ENCODE measurements at regions not wholly inside any gene's neighbourhood (a gene's known extent, or its start where the extent isn't known, plus 50 kb on each side); places are given as distances from the start of the nearest gene placed in this dataset.
"Not testable (repeated sequence)": the region's sequence is repeated elsewhere in the genome, so short reads cannot be mapped to it uniquely, and the experiment has no call there.

DNA sequence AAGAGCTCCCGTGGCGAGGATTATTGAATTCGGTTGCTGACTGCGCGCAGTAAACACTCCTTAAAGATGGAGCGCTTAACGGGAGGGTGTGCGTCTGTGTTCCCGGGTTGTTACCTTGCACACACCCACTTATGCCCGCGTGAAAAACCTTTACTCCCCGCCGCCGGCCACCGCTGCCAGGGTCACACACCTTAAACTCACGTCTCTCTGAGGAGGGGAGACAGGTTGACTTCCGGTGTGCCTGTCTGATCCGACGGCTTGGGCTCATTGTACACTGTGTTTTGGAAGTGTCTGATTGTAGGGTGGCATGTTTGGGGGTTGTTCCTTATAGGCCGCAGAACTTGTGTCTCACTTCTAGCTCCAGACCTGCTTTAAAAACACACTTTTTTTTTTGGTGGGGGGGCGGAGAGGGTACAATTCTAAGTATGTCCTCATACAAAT, 66.8 kb downstream of the KPNA2 start:
- peak overlapping the region; percentile 80 for H2AFZ ChIP-seq
- no peaks in the 10 kb centered on the region for H3K9me3 ChIP-seq (ENCODE audit: control insufficient read depth, low read length)
- peak overlapping the region; percentile 91 for H3K4me2 ChIP-seq (ENCODE audit: low read length)
- peaks cover 20% of the 10 kb centered on the region for H3K79me2 ChIP-seq
- TF ChIP-seq CTCF (IDR thresholded peaks at IDR 0.05) = no peak
- no peaks in the 10 kb centered on the region for H3K36me3 ChIP-seq (ENCODE audit: control insufficient read depth, insufficient read depth, low read length)
- H3K9ac ChIP-seq = peak overlapping the region; percentile 91
- H3K27ac ChIP-seq = peak overlapping the region; percentile 77
- H3K27me3 ChIP-seq (ENCODE audit: control insufficient read depth, insufficient read depth, low read length) = no peaks in the 10 kb centered on the region
- peaks cover 4% of the 10 kb centered on the region for H3K4me1 ChIP-seq
- peak overlapping the region; percentile 83 for H3K4me3 ChIP-seq (ENCODE audit: low read depth, low read length)

DNA sequence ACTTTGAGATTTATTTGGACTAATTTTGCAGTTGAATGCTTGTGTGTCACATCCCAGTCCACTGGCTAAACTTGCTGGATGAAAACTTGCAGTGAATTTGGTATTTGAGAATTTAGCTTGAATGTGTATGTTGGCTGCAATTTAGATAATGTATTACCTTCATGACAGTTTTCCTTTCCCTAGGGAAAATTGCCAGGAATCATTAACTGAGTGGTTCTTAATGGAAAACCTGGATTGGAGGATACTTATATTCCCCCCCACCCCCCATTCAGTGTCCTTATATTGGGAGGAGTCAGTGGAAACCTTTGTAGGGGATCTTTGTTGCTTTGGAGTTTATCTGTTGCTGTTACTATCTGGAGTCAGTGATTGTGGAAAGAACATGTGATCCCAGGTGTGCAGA, 67.6 kb downstream of the KPNA2 start:
- peak overlapping the region; percentile 27 for H3K4me3 ChIP-seq (ENCODE audit: low read depth, low read length)
- peak overlapping the region; percentile 91 for H3K4me2 ChIP-seq (ENCODE audit: low read length)
- H2AFZ ChIP-seq = no peak overlapping the region
- no peak overlapping the region for H3K27ac ChIP-seq
- peaks cover 22% of the 10 kb centered on the region for H3K79me2 ChIP-seq
- peaks cover 4% of the 10 kb centered on the region for H3K4me1 ChIP-seq
- H3K9me3 ChIP-seq (ENCODE audit: control insufficient read depth, low read length) = no peaks in the 10 kb centered on the region
- no peak for TF ChIP-seq CTCF (IDR thresholded peaks at IDR 0.05)
- no peaks in the 10 kb centered on the region for H3K27me3 ChIP-seq (ENCODE audit: control insufficient read depth, insufficient read depth, low read length)
- H3K36me3 ChIP-seq (ENCODE audit: control insufficient read depth, insufficient read depth, low read length) = no peaks in the 10 kb centered on the region
- H3K9ac ChIP-seq = no peak overlapping the region

DNA sequence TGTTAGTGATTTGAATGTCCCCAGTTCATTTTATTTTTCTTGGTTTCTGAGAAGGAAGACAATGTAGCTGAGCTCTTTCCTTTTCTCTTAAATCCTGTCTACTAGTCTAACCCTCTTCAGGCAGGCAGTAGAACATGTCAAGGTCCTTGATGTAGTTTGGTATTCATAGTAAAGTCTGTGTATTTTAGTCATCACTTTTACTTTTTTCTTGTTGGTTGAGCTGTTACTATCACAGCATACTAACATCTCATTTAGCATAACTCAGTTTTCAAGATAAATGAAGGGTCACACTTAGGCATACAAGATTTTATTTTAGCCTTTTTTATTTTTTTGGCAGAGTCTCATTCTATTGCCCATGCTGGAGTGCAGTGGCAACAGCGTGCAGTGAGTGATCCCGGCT, 70.5 kb downstream of the KPNA2 start:
- H3K36me3 ChIP-seq (ENCODE audit: control insufficient read depth, insufficient read depth, low read length) = no peaks in the 10 kb centered on the region
- H3K4me1 ChIP-seq = peaks cover 4% of the 10 kb centered on the region
- no peak overlapping the region for H3K4me2 ChIP-seq (ENCODE audit: low read length)

DNA sequence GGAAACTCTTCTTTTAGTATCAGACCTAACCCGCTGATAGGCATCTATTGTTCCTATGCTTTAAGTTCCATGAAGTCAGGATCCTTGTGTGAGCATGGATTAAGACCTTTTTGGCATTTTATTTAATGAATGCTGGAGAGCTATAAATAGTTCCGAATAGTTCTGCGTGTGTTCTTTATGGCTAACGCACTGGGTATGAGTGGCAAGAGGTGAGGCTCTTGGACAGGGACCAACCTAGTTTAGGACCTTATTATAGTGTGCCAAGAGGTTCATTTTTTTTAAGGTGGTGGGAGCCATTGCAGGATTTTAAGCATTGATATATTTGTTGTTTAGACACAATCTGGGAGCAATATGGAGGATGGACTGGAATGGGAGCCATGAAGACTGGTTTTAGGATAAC, 71.8 kb downstream of the KPNA2 start:
- H3K79me2 ChIP-seq = peaks cover 39% of the 10 kb centered on the region
- H3K4me1 ChIP-seq = peaks cover 4% of the 10 kb centered on the region
- H3K27me3 ChIP-seq (ENCODE audit: control insufficient read depth, insufficient read depth, low read length) = no peaks in the 10 kb centered on the region
- H3K4me2 ChIP-seq (ENCODE audit: low read length) = no peak overlapping the region
- no peak overlapping the region for H2AFZ ChIP-seq
- no peak overlapping the region for H3K9ac ChIP-seq
- H3K36me3 ChIP-seq (ENCODE audit: control insufficient read depth, insufficient read depth, low read length) = no peaks in the 10 kb centered on the region
- no peak overlapping the region for H3K4me3 ChIP-seq (ENCODE audit: low read depth, low read length)
- H3K9me3 ChIP-seq (ENCODE audit: control insufficient read depth, low read length) = no peaks in the 10 kb centered on the region
- no peak overlapping the region for H3K27ac ChIP-seq
- TF ChIP-seq CTCF (IDR thresholded peaks at IDR 0.05) = no peak

More for the DNA sequence above, 70.5 kb downstream of the KPNA2 start:
- Histone ChIP-seq H3K27ac (no peak overlapping the region), H3K9ac (no peak overlapping the region), H3K27me3 (ENCODE audit: control insufficient read depth, insufficient read depth, low read length) (no peaks in the 10 kb centered on the region), H3K79me2 (peaks cover 38% of the 10 kb centered on the region), H3K4me3 (ENCODE audit: low read depth, low read length) (no peak overlapping the region), H3K9me3 (ENCODE audit: control insufficient read depth, low read length) (no peaks in the 10 kb centered on the region), H2AFZ (no peak overlapping the region)
- no peak for TF ChIP-seq CTCF (IDR thresholded peaks at IDR 0.05)

GRCh38 chr17:68108313-68109000, 72.9 kb downstream of the KPNA2 start:
- Histone ChIP-seq H3K27me3 (ENCODE audit: control insufficient read depth, insufficient read depth, low read length) (no peaks in the 10 kb centered on the region), H3K79me2 (peaks cover 44% of the 10 kb centered on the region), H3K36me3 (ENCODE audit: control insufficient read depth, insufficient read depth, low read length) (no peaks in the 10 kb centered on the region), H3K4me1 (no peaks in the 10 kb centered on the region), H3K27ac (no peak overlapping the region), H3K9me3 (ENCODE audit: control insufficient read depth, low read length) (no peaks in the 10 kb centered on the region), H3K4me3 (ENCODE audit: low read depth, low read length) (no peak overlapping the region), H2AFZ (no peak overlapping the region), H3K4me2 (ENCODE audit: low read length) (no peak overlapping the region), H3K9ac (no peak overlapping the region)
- TF ChIP-seq CTCF (IDR thresholded peaks at IDR 0.05) = no peak

GRCh38 chr17:68109404-68109803, 73.9 kb downstream of the KPNA2 start:
- not testable (repeated sequence) for H3K4me2 ChIP-seq (ENCODE audit: low read length); H2AFZ ChIP-seq; H3K9me3 ChIP-seq (ENCODE audit: control insufficient read depth, low read length); H3K4me1 ChIP-seq; H3K36me3 ChIP-seq (ENCODE audit: control insufficient read depth, insufficient read depth, low read length); H3K27ac ChIP-seq; H3K27me3 ChIP-seq (ENCODE audit: control insufficient read depth, insufficient read depth, low read length); H3K4me3 ChIP-seq (ENCODE audit: low read depth, low read length); H3K9ac ChIP-seq
- H3K79me2 ChIP-seq = peaks cover 50% of the 10 kb centered on the region

DNA sequence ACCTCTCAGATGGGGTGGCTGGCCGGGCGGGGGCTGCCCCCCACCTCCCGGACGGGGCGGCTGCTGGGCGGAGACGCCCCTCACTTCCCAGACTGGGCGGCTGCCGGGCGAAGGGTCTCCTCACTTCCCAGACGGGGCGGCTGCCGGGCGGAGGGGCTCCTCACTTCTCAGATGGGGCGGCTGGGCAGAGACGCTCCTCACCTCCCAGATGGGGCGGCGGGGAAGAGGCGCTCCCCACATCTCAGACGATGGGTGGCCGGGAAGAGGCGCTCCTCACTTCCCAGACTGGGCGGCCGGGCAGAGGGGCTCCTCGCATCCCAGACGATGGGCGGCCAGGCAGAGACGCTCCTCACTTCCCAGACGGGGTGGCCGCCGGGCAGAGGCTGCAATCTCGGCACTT, 80.7 kb downstream of the KPNA2 start:
- not testable (repeated sequence) for H3K27me3 ChIP-seq (ENCODE audit: control insufficient read depth, insufficient read depth, low read length); H3K9me3 ChIP-seq (ENCODE audit: control insufficient read depth, low read length); H3K27ac ChIP-seq; H3K4me2 ChIP-seq (ENCODE audit: low read length); H2AFZ ChIP-seq; H3K4me1 ChIP-seq; H3K4me3 ChIP-seq (ENCODE audit: low read depth, low read length); H3K36me3 ChIP-seq (ENCODE audit: control insufficient read depth, insufficient read depth, low read length); H3K9ac ChIP-seq
- H3K79me2 ChIP-seq = peaks cover 25% of the 10 kb centered on the region
